Right lobe of liver (tissue), 4 donors: ENCODE measurements at regions not wholly inside any gene's neighbourhood (a gene's known extent, or its start where the extent isn't known, plus 50 kb on each side); places are given as distances from the start of the nearest gene placed in this dataset.

Source experiments
- POLR2A ChIP-seq: fragments of 450-650 bp; IDR thresholded peaks from one replicate; pipeline ENCODE4 v1.6.1; 2017; ENCODE audit warnings: antibody characterized with exemption, mild to moderate bottlenecking
- TF ChIP-seq, protein P1 (sequence below), 4 donors: fragments of 200-600 bp in 3 of 4; fragments of 450-650 bp in 1 of 4; IDR thresholded peaks; one replicate each; pipeline versions ENCODE4 v1.5.1 to v1.8.0; 2016 to 2022; ENCODE audit warnings: antibody characterized with exemption in 4 of 4, mild to moderate bottlenecking in 2 of 4
- donor health status: DM: no; HTN: no; CAD: no.
- donor health status: DM: no; HTN: no; CAD: no.
- donor health status: DM: no; HTN: yes; CAD: no.

GRCh38 chr3:107211608-107212007 lies 165.6 kb upstream of the CCDC54 start:
- TF ChIP-seq, protein P1, sequence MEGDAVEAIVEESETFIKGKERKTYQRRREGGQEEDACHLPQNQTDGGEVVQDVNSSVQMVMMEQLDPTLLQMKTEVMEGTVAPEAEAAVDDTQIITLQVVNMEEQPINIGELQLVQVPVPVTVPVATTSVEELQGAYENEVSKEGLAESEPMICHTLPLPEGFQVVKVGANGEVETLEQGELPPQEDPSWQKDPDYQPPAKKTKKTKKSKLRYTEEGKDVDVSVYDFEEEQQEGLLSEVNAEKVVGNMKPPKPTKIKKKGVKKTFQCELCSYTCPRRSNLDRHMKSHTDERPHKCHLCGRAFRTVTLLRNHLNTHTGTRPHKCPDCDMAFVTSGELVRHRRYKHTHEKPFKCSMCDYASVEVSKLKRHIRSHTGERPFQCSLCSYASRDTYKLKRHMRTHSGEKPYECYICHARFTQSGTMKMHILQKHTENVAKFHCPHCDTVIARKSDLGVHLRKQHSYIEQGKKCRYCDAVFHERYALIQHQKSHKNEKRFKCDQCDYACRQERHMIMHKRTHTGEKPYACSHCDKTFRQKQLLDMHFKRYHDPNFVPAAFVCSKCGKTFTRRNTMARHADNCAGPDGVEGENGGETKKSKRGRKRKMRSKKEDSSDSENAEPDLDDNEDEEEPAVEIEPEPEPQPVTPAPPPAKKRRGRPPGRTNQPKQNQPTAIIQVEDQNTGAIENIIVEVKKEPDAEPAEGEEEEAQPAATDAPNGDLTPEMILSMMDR (IDR thresholded peaks at IDR 0.05) = no peak
- TF ChIP-seq POLR2A = no peak
